Retinal pigment epithelial cell (primary cell): ENCODE measurements at regions not wholly inside any gene's neighbourhood (a gene's known extent, or its start where the extent isn't known, plus 50 kb on each side); places are given as distances from the start of the nearest gene placed in this dataset.

Experiments used
- DNase-seq: peaks from one replicate; pipeline ENCODE4 v3.0.0-alpha.2; 2010; ENCODE audit warnings: low read depth
- H3K4me3 ChIP-seq: 2 replicates; pipeline ENCODE4 v1.5.1; 2011; ENCODE audit warnings: mild to moderate bottlenecking, low read length, control low read depth, moderate library complexity
- TF ChIP-seq, protein P1 (sequence below): conservative IDR thresholded peaks from 2 replicates; pipeline ENCODE4 v1.5.1; 2011; ENCODE audit warnings: low read depth, low read length, control low read depth, inconsistent platforms

DNA sequence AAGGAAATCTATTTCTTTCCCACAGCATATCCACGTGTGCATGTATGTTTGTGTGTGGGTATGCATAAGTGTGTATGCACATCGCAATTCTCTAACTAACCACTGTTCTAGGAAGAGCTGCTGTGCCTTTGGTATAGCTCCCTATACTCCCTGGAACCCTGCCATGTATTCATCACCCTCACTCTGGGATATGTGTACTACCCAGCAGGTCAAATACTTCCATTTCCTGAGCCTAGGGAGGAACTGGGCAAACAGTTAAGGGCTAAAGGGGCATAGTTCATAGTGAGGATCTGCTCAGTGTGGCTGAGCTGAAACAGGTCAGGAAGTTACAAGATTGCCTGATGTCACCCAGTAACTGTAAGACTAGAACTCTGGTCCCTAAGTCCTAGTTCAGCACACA lies 260.4 kb downstream of the RPLP1 start:
- TF ChIP-seq, protein P1, sequence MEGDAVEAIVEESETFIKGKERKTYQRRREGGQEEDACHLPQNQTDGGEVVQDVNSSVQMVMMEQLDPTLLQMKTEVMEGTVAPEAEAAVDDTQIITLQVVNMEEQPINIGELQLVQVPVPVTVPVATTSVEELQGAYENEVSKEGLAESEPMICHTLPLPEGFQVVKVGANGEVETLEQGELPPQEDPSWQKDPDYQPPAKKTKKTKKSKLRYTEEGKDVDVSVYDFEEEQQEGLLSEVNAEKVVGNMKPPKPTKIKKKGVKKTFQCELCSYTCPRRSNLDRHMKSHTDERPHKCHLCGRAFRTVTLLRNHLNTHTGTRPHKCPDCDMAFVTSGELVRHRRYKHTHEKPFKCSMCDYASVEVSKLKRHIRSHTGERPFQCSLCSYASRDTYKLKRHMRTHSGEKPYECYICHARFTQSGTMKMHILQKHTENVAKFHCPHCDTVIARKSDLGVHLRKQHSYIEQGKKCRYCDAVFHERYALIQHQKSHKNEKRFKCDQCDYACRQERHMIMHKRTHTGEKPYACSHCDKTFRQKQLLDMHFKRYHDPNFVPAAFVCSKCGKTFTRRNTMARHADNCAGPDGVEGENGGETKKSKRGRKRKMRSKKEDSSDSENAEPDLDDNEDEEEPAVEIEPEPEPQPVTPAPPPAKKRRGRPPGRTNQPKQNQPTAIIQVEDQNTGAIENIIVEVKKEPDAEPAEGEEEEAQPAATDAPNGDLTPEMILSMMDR = no peak
- no peak overlapping the region for H3K4me3 ChIP-seq
- DNase-seq = no peak

DNA sequence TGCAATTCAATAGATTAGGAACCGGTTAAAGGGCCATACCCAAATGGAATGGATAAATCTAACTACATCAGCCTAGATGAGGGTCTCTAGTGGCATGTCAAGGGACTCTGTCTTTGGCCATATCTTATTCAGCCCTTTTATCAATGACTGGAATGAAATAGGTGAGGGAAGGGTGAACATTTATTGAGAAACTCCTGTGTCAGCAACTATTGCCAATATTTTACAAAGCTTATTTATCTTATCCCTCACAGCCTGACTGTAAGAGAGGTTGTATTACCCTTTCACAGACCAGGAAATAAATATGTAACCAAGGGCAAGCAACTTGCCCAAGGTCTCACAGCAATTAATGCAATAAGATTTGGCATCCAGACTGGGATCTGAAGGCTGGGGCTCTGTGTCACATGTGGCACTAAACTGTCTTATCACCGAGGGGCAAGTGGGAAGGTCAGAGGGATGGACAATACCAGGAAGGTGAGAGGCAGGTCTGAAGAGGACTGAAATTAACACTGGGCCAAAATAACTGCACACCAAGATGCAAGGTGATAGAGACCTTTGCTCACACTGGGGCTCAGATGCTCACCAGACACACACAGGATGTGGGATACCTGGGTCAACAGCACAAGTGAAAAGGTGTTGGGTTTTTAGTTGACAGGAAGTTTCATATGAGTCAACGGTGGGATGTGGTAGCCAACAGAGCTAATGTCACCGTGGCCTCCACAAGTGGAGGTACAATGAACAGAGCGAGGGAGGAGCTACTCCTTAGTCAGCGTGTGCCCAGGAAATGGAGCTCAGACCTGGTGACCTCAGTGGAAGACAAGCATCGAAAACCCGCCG lies 261.3 kb downstream of the RPLP1 start:
- TF ChIP-seq, protein P1 = no peak
- no peak overlapping the region for H3K4me3 ChIP-seq
- no peak for DNase-seq

DNA sequence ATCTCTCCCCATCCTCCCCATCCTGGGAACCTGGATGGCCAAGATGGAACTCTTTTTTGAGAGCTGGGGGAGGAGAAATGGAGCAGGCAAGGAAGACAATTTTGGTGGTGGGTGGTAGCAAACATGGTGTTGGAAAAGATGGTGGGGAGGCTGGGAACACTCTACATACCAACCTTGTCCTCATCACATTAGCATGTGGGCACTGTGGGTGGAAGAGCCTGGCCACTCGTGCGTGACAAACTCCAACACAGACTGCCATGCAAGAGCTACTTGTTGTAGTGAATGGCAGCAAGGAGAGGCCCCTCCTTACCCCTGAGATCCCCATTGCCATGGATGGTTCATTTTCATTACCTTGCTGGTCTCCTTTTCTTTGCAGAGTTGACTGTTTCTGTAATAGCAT lies 262.6 kb downstream of the RPLP1 start:
- DNase-seq = no peak
- TF ChIP-seq, protein P1 = no peak
- no peak overlapping the region for H3K4me3 ChIP-seq

DNA sequence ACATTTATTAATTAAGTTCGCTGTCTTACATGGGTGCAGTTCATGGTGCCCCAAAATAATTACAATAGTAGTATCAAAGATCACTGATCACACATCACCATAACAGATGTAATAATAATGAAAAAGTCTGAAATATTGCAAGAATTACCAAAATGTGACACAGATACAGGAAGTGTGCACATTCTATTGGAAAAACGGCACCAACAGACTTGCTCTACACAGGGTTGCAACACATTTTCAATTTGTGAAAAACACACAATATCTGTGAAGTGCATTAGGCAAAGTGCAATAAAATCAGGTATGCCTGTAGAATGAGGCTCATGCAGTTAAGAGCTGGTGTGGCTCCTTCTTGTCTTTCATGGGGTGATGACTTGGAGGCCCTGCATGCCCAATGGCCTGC lies 265.8 kb downstream of the RPLP1 start:
- DNase-seq = no peak
- TF ChIP-seq, protein P1 = no peak
- H3K4me3 ChIP-seq = no peak overlapping the region

DNA sequence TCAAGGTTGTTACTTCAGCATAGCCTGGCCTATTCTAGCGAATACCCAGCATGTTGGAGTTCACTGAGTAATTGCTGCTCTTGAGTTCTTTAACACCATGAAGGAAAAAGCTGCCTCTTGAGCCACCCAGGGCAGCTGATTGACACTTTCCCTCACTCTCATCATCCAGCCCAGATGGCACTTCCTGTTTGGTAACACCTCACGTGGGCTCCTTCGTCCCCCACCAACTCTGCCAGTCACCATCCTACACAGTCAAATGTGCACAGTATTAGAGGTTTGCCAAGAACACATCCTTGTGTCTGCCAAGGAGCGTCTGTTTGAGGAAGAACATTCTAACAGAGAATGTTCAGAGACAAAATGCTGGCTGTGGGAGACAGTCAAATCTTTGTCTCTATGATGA lies 266.3 kb downstream of the RPLP1 start:
- DNase-seq = no peak
- TF ChIP-seq, protein P1 = no peak
- H3K4me3 ChIP-seq = no peak overlapping the region

DNA sequence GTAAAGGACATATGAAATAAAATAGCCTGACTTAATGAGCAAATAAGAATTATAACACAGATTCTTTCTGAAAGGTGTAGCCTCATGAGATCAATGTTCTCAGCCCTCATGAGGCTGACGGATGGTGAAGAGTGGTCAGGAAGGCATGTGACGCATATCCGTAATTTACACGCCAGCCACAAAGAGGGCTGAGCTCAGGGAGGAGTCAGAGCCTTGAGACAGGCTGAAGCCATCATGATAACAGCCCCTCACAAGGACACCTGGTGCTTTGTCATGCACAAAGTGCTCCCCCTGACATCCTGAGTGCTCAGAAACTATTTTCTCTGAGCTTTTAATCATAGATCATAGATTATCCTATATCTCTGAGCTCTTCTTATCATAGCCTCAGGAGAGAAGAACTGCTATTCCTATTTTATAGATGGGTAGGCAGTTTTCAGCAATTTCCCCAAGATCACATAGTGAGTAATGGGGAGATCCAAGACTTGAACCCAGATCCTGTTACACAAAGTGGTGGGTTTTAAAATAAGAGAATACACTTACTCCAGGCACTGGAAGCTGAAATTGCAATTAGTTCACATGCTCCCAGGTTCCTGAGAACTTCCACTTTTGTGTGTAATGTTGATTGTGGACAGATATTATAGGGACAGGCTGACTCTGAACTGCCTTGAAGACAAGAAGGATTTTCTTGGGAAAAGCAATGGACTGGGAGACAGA lies 267.1 kb downstream of the RPLP1 start:
- no peak for DNase-seq
- TF ChIP-seq, protein P1 = no peak
- no peak overlapping the region for H3K4me3 ChIP-seq

DNA sequence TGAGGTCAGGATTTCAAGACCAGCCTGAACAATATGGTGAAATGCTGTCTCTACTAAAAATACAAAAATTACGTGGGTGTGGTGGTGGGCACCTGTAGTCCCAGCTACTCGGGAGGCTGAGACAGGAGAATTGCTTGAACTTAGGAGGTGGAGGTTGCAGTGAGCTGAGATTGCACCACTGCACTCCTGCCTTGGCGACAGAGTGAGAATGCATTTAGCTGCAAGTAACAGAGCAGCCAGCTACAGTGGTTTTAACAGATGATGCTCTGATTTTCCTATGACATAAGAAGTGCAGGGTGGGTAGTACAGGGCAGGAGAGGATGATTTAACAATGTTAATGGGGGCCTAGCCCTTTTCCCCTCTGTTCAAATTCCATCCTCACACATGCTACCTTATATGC lies 267.9 kb downstream of the RPLP1 start:
- no peak for DNase-seq
- TF ChIP-seq, protein P1 = no peak
- no peak overlapping the region for H3K4me3 ChIP-seq
